Liver (tissue), 8 donors: ENCODE measurements at regions not wholly inside any gene's neighbourhood (a gene's known extent, or its start where the extent isn't known, plus 50 kb on each side); places are given as distances from the start of the nearest gene placed in this dataset.

Source experiments
- DNase-seq: peaks from one replicate; pipeline ENCODE4 v3.0.0-alpha.2; 2017; ENCODE audit warnings: low spot score
- H3K27ac ChIP-seq, 2 donors: one replicate each; pipeline ENCODE4 v1.7.0; 2013; ENCODE audit warnings: inconsistent platforms in 2 of 2, low read length in 2 of 2, control low read depth in 1 of 2, low read depth in 1 of 2, mild to moderate bottlenecking in 1 of 2
- H3K27me3 ChIP-seq, 4 donors: one replicate each; pipeline versions ENCODE4 v1.6.1 to v1.7.0; 2013; ENCODE audit warnings: low read length in 3 of 4, inconsistent platforms in 1 of 4, mild to moderate bottlenecking in 1 of 4, moderate library complexity in 1 of 4; ENCODE audit not compliant: control insufficient read depth in 4 of 4, insufficient read depth in 4 of 4
- H3K36me3 ChIP-seq, 4 donors: one replicate each; pipeline versions ENCODE4 v1.6.1 to v1.7.0; 2013; ENCODE audit warnings: low read length in 3 of 4, mild to moderate bottlenecking in 3 of 4, low read depth in 1 of 4, moderate library complexity in 1 of 4; ENCODE audit not compliant: control insufficient read depth in 4 of 4, insufficient read depth in 3 of 4
- H3K4me1 ChIP-seq, 4 donors: one replicate each; pipeline versions ENCODE4 v1.6.1 to v1.7.0; 2013; ENCODE audit warnings: low read length in 3 of 4, mild to moderate bottlenecking in 3 of 4, moderate library complexity in 1 of 4; ENCODE audit not compliant: control insufficient read depth in 4 of 4, insufficient read depth in 4 of 4
- H3K4me3 ChIP-seq, 3 donors: one replicate each; pipeline versions ENCODE4 v1.6.1 to v1.7.0; 2013; ENCODE audit warnings: low read length in 3 of 3, control low read depth in 1 of 3, low read depth in 1 of 3, mild to moderate bottlenecking in 1 of 3
- H3K9ac ChIP-seq, 2 donors: one replicate each; pipeline ENCODE4 v1.7.0; 2013; ENCODE audit warnings: low read length in 2 of 2, mild to moderate bottlenecking in 2 of 2, moderate library complexity in 2 of 2, control low read depth in 1 of 2, low read depth in 1 of 2
- H3K9me3 ChIP-seq, 4 donors: one replicate each; pipeline versions ENCODE4 v1.6.1 to v1.7.0; 2013; ENCODE audit warnings: low read length in 3 of 4; ENCODE audit not compliant: control insufficient read depth in 4 of 4
- ATF3 ChIP-seq: IDR thresholded peaks from 2 replicates; pipeline ENCODE4 v1.6.1; 2016; ENCODE audit warnings: antibody characterized with exemption
- CTCF ChIP-seq: fragments of 150-350 bp; IDR thresholded peaks from 2 replicates; pipeline ENCODE4 v1.5.1; 2017; ENCODE audit warnings: improper control_type of control experiment, low read depth, low read length; ENCODE audit not compliant: missing input control
- EGR1 ChIP-seq, 2 donors: IDR thresholded peaks; 2 replicates each; pipeline ENCODE4 v1.6.1; 2016 to 2018; ENCODE audit warnings: antibody characterized with exemption in 2 of 2, low read depth in 2 of 2
- FOXA2 ChIP-seq: IDR thresholded peaks from 2 replicates; pipeline ENCODE4 v1.6.1; 2016; ENCODE audit warnings: antibody characterized with exemption
- HNF4A ChIP-seq, 2 donors: conservative IDR thresholded peaks; 2 replicates each; pipeline ENCODE4 v1.6.1; 2016; ENCODE audit warnings: antibody characterized with exemption in 2 of 2, mild to moderate bottlenecking in 2 of 2
- HNF4G ChIP-seq: IDR thresholded peaks from 2 replicates; pipeline ENCODE4 v1.6.1; 2016; ENCODE audit warnings: antibody characterized with exemption
- JUND ChIP-seq, 2 donors: IDR thresholded peaks; 2 replicates each; pipeline ENCODE4 v1.6.1; 2016; ENCODE audit warnings: antibody characterized with exemption in 2 of 2
- MAX ChIP-seq: IDR thresholded peaks from 2 replicates; pipeline ENCODE4 v1.6.1; 2016; ENCODE audit warnings: antibody characterized with exemption
- RAD21 ChIP-seq, 2 donors: IDR thresholded peaks; 2 replicates each; pipeline ENCODE4 v1.6.1; 2016; ENCODE audit warnings: antibody characterized with exemption in 2 of 2, mild to moderate bottlenecking in 2 of 2
- REST ChIP-seq: IDR thresholded peaks from 2 replicates; pipeline ENCODE4 v1.6.1; 2016; ENCODE audit warnings: antibody characterized with exemption, mild to moderate bottlenecking
- RXRA ChIP-seq, 2 donors: IDR thresholded peaks; 2 replicates each; pipeline ENCODE4 v1.6.1; 2017 to 2018; ENCODE audit warnings: antibody characterized with exemption in 2 of 2, mild to moderate bottlenecking in 1 of 2
- SP1 ChIP-seq: IDR thresholded peaks from 2 replicates; pipeline ENCODE4 v1.6.1; 2018; ENCODE audit warnings: antibody characterized with exemption, mild to moderate bottlenecking
- TAF1 ChIP-seq: conservative IDR thresholded peaks from 2 replicates; pipeline ENCODE4 v1.6.1; 2016; ENCODE audit warnings: antibody characterized with exemption, mild to moderate bottlenecking
- YY1 ChIP-seq: IDR thresholded peaks from 2 replicates; pipeline ENCODE4 v1.6.1; 2016; ENCODE audit warnings: antibody characterized with exemption, mild to moderate bottlenecking
- ZBTB33 ChIP-seq: IDR thresholded peaks from 2 replicates; pipeline ENCODE4 v1.6.1; 2016; ENCODE audit warnings: antibody characterized with exemption
- WGBS: extraction: QIAGEN DNeasy Blood & Tissue Kit; methylation state at CpG from one replicate; pipeline ENCODE4 v1.1.7; 2013; 5-methylcytosine and 5-hydroxymethylcytosine counted together
- donor health status: healthy.
- donor health status: healthy.
- donor health status: healthy.
- donor health status: healthy.
- donor health status: healthy.

GRCh38 chr3:180290300-180290699 is 253.6 kb upstream of the PEX5L start:
- Histone ChIP-seq H3K9me3 (no peaks in the 10 kb centered on the region), H3K27me3 (no peaks in the 10 kb centered on the region), H3K4me1 (no peaks in the 10 kb centered on the region), H3K9ac (no peak overlapping the region), H3K27ac (no peak overlapping the region), H3K36me3 (no peaks in the 10 kb centered on the region), H3K4me3 (no peak overlapping the region)
- TF ChIP-seq TAF1, result no peak
- no peak for TF ChIP-seq REST
- TF ChIP-seq SP1, result no peak
- TF ChIP-seq JUND (IDR thresholded peaks at IDR 0.05), result no peak
- no peak for DNase-seq

GRCh38 chr3:180294282-180295027 is 257.7 kb upstream of the PEX5L start:
- Histone ChIP-seq H3K4me3 (no peak overlapping the region), H3K27ac (no peak overlapping the region), H3K9me3 (no peaks in the 10 kb centered on the region), H3K4me1 (no peaks in the 10 kb centered on the region), H3K36me3 (no peaks in the 10 kb centered on the region), H3K27me3 (no peaks in the 10 kb centered on the region), H3K9ac (no peak overlapping the region)
- no peak for TF ChIP-seq ATF3
- no peak for TF ChIP-seq ZBTB33
- no peak for TF ChIP-seq MAX
- TF ChIP-seq FOXA2, result no peak
- TF ChIP-seq RAD21 (IDR thresholded peaks at IDR 0.05), result no peak
- no peak for TF ChIP-seq HNF4G
- no peak for TF ChIP-seq REST
- TF ChIP-seq TAF1, result no peak
- TF ChIP-seq YY1, result no peak
- no peak for TF ChIP-seq EGR1 (IDR thresholded peaks at IDR 0.05; ENCODE audit: low read depth in 2 of 2)
- no peak for TF ChIP-seq HNF4A (conservative IDR thresholded peaks at IDR 0.05)
- no peak for TF ChIP-seq SP1
- TF ChIP-seq CTCF, result no peak
- TF ChIP-seq RXRA (IDR thresholded peaks at IDR 0.05), result no peak
- DNase-seq, result no peak
- WGBS, result 53% methylated on average over 1 of the region's 1 CpG
